ENCODE measurements at regions not wholly inside any gene's neighbourhood (a gene's known extent, or its start where the extent isn't known, plus 50 kb on each side); places are given as distances from the start of the nearest gene placed in this dataset.
"Not testable (repeated sequence)": the region's sequence is repeated elsewhere in the genome, so short reads cannot be mapped to it uniquely, and the experiment has no call there.

DNA sequence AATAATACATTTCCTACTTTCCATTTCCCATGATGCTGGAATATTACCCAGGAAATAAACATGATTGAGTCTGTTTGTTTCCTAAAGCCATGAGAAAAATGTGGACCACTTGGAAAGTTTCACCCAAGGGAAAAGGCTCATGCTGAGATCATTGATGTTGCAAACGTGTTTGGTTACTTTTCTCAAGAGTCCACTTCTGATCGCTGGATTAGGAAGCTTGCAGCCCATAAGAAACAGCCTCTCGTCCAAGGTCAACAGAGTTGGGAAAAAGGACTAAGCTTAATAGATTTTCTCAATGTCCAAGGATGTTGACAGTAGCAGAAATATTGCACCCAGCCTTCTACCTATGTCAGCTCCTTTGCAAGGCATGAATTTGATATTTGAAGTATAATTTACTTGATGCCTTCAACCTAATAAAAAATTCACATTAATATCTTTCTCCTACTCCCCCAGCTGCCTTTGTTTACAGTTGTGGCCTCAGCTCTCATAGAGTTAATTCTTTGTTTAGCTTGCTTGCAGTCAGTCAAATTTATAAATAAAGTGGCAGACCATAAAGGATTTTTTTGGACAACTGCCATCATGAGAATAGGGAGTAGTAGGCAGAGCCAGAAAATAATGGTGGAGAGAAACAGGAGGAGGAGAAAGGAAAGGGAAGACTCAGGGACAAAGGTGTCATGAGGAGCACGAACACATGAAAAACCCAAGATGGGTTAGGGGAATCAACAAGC, 65.6 kb upstream of the BLTP1 start:
- WGBS, 2 donors (ENCODE audit: low coverage in 1 of 2) = 47 to 49% methylated on average over 4 of the region's 4 CpGs

DNA sequence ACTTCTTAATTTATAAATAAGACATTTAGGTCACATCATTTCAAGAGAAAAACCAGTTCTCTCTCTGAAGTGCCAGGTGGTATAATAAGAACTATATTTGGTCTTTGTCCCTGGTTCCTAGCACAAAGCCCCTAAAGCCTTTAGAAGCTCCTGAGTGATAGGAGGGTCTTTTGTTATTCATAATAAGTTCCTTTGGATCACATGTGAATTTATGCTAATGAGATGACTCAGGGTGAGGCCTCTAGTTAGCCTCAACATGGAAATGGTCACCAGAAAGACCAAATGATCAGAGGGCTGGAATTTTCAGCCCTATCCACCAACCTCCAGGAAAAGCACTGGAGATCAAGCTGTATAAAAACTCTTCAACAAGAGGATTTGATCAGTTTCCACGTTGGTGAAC, 68.1 kb upstream of the BLTP1 start:
- Histone ChIP-seq H3K27me3 (no peaks in the 10 kb centered on the region), H3K4me3 (no peak overlapping the region), H3K9me3 (no peaks in the 10 kb centered on the region), H3K4me1 (no peaks in the 10 kb centered on the region), H3K36me3 (no peaks in the 10 kb centered on the region), H3K27ac (no peak overlapping the region)
- ATAC-seq = no peak
- TF ChIP-seq, protein P1, sequence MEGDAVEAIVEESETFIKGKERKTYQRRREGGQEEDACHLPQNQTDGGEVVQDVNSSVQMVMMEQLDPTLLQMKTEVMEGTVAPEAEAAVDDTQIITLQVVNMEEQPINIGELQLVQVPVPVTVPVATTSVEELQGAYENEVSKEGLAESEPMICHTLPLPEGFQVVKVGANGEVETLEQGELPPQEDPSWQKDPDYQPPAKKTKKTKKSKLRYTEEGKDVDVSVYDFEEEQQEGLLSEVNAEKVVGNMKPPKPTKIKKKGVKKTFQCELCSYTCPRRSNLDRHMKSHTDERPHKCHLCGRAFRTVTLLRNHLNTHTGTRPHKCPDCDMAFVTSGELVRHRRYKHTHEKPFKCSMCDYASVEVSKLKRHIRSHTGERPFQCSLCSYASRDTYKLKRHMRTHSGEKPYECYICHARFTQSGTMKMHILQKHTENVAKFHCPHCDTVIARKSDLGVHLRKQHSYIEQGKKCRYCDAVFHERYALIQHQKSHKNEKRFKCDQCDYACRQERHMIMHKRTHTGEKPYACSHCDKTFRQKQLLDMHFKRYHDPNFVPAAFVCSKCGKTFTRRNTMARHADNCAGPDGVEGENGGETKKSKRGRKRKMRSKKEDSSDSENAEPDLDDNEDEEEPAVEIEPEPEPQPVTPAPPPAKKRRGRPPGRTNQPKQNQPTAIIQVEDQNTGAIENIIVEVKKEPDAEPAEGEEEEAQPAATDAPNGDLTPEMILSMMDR (IDR thresholded peaks at IDR 0.05) = no peak
- TF ChIP-seq POLR2A (IDR thresholded peaks at IDR 0.05) = no peak
- 43 to 50% methylated on average over 1 of the region's 1 CpG for WGBS, 2 donors (ENCODE audit: low coverage in 1 of 2)

More for the DNA sequence above, 65.6 kb upstream of the BLTP1 start:
- Histone ChIP-seq H3K36me3 (no peaks in the 10 kb centered on the region), H3K4me3 (no peak overlapping the region), H3K27ac (no peak overlapping the region), H3K9me3 (no peaks in the 10 kb centered on the region), H3K4me1 (no peaks in the 10 kb centered on the region), H3K27me3 (no peaks in the 10 kb centered on the region)
- no peak for ATAC-seq
- TF ChIP-seq EP300 (IDR thresholded peaks at IDR 0.05) = no peak
- TF ChIP-seq POLR2AphosphoS5 (IDR thresholded peaks at IDR 0.05) = no peak
- TF ChIP-seq, protein P1 (IDR thresholded peaks at IDR 0.05) = no peak
- TF ChIP-seq POLR2A (IDR thresholded peaks at IDR 0.05) = no peak

DNA sequence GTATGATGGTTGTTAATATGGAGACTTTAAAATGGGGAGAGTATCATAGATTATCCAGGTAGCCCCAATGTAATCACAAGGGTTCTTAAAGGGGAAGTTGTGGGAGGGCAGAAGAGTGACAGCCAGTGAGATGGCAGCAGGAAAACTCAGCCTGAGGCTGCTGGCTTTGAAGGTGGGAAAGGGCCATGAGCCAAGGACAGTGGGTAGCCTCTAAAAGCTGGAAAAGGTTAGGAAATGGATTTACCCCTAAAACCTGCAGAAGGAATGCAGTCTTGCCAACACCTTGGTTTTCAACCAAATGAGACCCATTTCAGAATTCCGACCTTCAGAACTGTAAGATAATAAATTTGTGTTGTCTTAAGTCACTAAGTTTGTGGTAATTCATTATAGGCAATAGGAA, 68.8 kb upstream of the BLTP1 start:
- 86 to 91% methylated on average over 1 of the region's 1 CpG for WGBS, 2 donors (ENCODE audit: low coverage in 1 of 2)
- no peak for ATAC-seq

DNA sequence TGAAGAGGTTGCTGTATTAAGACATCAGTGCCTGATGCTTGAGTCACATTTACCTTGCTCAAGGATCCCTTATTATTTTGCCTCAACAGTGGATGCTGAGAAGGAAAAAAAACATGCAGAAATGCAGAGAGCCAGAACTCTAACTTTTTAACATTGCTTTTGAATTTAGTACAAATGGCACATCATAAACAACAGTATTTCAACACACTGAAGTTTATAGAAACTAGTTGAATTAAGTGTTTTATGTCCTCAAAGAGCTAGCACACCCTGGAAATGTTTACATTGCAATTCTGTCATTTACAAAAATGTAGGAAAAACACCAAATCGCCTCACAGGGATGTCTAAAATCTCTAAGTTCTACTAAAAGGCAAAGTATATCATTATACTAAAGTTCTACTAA, 69.5 kb upstream of the BLTP1 start:
- no peaks in the 10 kb centered on the region for H3K27me3 ChIP-seq
- TF ChIP-seq, protein P1 (IDR thresholded peaks at IDR 0.05) = no peak
- no peak for TF ChIP-seq POLR2A (IDR thresholded peaks at IDR 0.05)
- TF ChIP-seq EP300 (IDR thresholded peaks at IDR 0.05) = no peak
- TF ChIP-seq POLR2AphosphoS5 (IDR thresholded peaks at IDR 0.05) = no peak
- H3K9me3 ChIP-seq = no peaks in the 10 kb centered on the region
- H3K36me3 ChIP-seq = no peaks in the 10 kb centered on the region
- H3K4me3 ChIP-seq = no peak overlapping the region
- no peak for ATAC-seq
- H3K4me1 ChIP-seq = no peaks in the 10 kb centered on the region
- WGBS, 2 donors (ENCODE audit: low coverage in 1 of 2) = 53 to 78% methylated on average over 1 of the region's 1 CpG
- no peak overlapping the region for H3K27ac ChIP-seq

More for the DNA sequence above, 68.8 kb upstream of the BLTP1 start:
- Histone ChIP-seq H3K36me3 (no peaks in the 10 kb centered on the region), H3K27ac (no peak overlapping the region), H3K27me3 (no peaks in the 10 kb centered on the region), H3K4me3 (no peak overlapping the region), H3K9me3 (no peaks in the 10 kb centered on the region), H3K4me1 (no peaks in the 10 kb centered on the region)
- TF ChIP-seq POLR2AphosphoS5 (IDR thresholded peaks at IDR 0.05) (no peak), POLR2A (IDR thresholded peaks at IDR 0.05) (no peak), EP300 (IDR thresholded peaks at IDR 0.05) (no peak)
- TF ChIP-seq, protein P1 (IDR thresholded peaks at IDR 0.05) = no peak

DNA sequence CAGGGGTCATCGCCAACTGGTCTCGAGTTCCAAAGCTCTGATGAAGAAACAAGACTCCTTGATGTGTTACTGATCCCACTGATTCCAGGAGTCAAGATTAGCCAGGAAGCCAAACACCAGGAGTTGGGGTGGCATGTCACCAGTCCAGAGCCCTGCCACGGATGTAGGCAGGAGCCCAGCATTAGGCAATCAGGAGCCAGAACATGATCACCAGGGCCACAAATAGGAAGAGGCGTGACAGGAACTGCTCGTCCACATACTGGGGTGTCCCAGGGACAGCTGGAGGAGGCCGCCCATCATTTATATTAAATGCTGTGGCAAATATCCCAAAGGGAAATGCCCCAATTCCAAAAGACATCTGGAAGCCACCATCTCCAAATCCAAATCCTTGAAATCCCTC, 74.5 kb upstream of the BLTP1 start:
- H3K4me3 ChIP-seq, H3K27me3 ChIP-seq, H3K4me1 ChIP-seq, ATAC-seq, H3K27ac ChIP-seq, H3K36me3 ChIP-seq, H3K9me3 ChIP-seq: not testable (repeated sequence)
- WGBS, 2 donors (ENCODE audit: low coverage in 1 of 2) = 74 to 76% methylated on average over 3 of the region's 6 CpGs

DNA sequence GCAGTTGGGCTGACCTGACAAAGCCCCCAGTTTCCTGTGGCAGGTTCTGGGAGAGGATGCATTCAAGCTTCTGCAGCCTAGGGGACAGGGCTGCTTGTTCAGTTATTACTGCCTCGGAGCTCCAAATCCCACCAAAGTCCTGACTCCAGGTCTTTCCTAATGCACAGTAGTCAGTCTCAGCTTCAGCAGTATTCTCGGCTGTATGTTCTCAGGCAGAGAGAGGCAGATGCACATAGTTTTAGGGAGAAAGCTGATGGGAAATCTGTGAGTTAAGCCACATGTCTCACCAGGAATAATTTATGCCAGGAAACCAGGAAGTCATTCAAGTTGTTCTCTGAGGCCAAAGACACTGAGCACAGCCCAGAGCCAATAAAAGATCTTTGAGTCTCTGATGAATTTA, 75.3 kb upstream of the BLTP1 start:
- H3K4me1 ChIP-seq, H3K36me3 ChIP-seq, H3K4me3 ChIP-seq, H3K9me3 ChIP-seq, H3K27ac ChIP-seq, ATAC-seq, H3K27me3 ChIP-seq: not testable (repeated sequence)
- WGBS, 2 donors (ENCODE audit: low coverage in 1 of 2) = no CpG with 5 or more reads among the region's 2 CpGs

Data from gastroesophageal sphincter (tissue), 4 donors.